Fibroblast of mammary gland (primary cell): ENCODE measurements at regions not wholly inside any gene's neighbourhood (a gene's known extent, or its start where the extent isn't known, plus 50 kb on each side); places are given as distances from the start of the nearest gene placed in this dataset.

Experiments used
- DNase-seq: peaks from one replicate; pipeline ENCODE4 v3.0.0-alpha.2; 2010; ENCODE audit warnings: low read depth
- H3K4me3 ChIP-seq: 2 replicates; pipeline ENCODE4 v1.5.1; 2011; ENCODE audit warnings: low read depth, mild to moderate bottlenecking, low read length, moderate library complexity; ENCODE audit not compliant: control insufficient read depth
- CTCF ChIP-seq: conservative IDR thresholded peaks from 2 replicates; pipeline ENCODE4 v1.5.1; 2011; ENCODE audit warnings: low read depth, low read length, inconsistent platforms; ENCODE audit not compliant: control insufficient read depth, insufficient read depth

GRCh38 chr15:95887666-95888390, 442.7 kb upstream of the NR2F2 start:
- H3K4me3 ChIP-seq, result no peak overlapping the region
- no peak for DNase-seq

GRCh38 chr15:95888762-95889161, 441.7 kb upstream of the NR2F2 start:
- H3K4me3 ChIP-seq, result no peak overlapping the region
- TF ChIP-seq CTCF, result no peak
- DNase-seq, result no peak

More at GRCh38 chr15:95887666-95888390, 442.7 kb upstream of the NR2F2 start:
- no peak for TF ChIP-seq CTCF

- no peak for TF ChIP-seq CTCF
- peak; percentile 10 for DNase-seq
- no peak overlapping the region for H3K4me3 ChIP-seq
These were observed 436.0 kb upstream of the NR2F2 start for GRCh38 chr15:95894407-95894956.

GRCh38 chr15:95895508-95895907, 435.0 kb upstream of the NR2F2 start:
- TF ChIP-seq CTCF, result no peak
- no peak overlapping the region for H3K4me3 ChIP-seq
- no peak for DNase-seq

GRCh38 chr15:95897651-95898050, 432.8 kb upstream of the NR2F2 start:
- TF ChIP-seq CTCF, result no peak
- DNase-seq, result no peak
- no peak overlapping the region for H3K4me3 ChIP-seq

GRCh38 chr15:95898761-95899160, 431.7 kb upstream of the NR2F2 start:
- DNase-seq, result no peak
- no peak for TF ChIP-seq CTCF

More at GRCh38 chr15:95898761-95899160, 431.7 kb upstream of the NR2F2 start:
- H3K4me3 ChIP-seq, result no peak overlapping the region
